Epithelial cell of prostate (primary cell): ENCODE measurements at regions not wholly inside any gene's neighbourhood (a gene's known extent, or its start where the extent isn't known, plus 50 kb on each side); places are given as distances from the start of the nearest gene placed in this dataset.

ENCODE experiments used
- DNase-seq: peaks from one replicate; pipeline ENCODE4 v3.0.0-alpha.2; 2011; ENCODE audit warnings: low read depth, low spot score
- H3K27ac ChIP-seq: fragments of 450-650 bp; 2 replicates; pipeline ENCODE4 v1.5.1; 2017; ENCODE audit warnings: mild to moderate bottlenecking

GRCh38 chr3:160622263-160623045, 54.5 kb upstream of the ARL14 start:
- no peak overlapping the region for H3K27ac ChIP-seq
- DNase-seq, result no peak

DNA sequence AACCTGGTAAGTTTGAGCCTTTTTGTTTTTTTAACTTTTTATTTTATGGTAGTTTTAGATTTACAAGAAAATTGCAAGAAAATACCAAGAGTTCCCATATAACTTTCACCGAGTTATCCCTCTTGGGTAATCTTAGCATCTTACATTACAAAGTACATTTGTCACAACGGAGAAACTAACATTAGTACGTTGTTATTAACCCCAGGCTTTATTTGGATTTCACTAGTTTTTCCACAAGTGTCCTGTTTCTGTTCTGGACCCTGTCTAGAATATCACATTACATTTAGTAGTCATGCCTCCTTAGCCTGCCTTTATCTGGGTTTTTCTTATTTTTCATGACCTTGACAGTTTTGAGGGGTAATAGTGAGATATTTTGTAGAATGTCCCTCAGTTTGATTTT, 53.5 kb upstream of the KPNA4 start:
- no peak for DNase-seq
- H3K27ac ChIP-seq, result no peak overlapping the region

GRCh38 chr3:160618363-160618762, 53.0 kb upstream of the KPNA4 start:
- DNase-seq, result no peak
- H3K27ac ChIP-seq, result no peak overlapping the region

DNA sequence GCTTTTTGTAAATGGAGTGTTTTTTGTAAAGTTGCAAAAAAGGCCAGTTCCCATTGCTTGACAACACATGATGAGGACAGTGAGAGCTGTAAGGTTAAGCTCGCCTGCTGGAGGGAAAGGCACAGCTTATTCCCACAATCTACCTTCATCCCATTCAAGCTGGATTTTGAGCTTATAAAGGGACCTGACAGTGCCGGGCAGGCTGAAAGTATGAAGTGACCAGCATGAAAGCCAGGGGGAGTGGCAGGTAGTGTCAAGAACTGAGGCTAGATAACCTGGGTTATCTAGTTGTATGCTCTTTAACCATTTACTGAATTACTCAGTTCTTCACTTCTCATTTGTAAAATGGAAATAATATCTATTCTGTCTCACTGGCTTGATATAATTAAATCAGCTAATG, 52.3 kb upstream of the KPNA4 start:
- H3K27ac ChIP-seq, result no peak overlapping the region
- no peak for DNase-seq

DNA sequence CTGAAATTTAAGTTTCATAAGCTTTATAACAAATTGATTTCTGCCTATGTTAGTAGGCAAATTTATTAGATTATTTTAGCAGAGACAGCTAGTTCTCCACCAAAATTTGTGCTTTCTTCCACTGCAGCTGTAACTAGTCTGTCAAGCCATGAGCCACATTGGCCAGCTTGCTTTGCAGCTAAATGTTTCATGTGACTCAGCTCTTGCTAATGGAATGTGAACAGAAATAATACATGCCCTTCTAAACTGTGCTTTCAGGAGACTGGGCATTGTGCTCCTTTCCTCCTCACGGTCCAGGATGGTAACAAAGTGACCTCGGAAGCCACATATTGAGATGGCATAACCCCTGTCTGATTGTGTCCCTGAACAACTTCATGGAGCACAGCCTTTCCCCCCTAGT, 51.3 kb upstream of the KPNA4 start:
- DNase-seq, result no peak
- peak overlapping the region; percentile 0 for H3K27ac ChIP-seq

DNA sequence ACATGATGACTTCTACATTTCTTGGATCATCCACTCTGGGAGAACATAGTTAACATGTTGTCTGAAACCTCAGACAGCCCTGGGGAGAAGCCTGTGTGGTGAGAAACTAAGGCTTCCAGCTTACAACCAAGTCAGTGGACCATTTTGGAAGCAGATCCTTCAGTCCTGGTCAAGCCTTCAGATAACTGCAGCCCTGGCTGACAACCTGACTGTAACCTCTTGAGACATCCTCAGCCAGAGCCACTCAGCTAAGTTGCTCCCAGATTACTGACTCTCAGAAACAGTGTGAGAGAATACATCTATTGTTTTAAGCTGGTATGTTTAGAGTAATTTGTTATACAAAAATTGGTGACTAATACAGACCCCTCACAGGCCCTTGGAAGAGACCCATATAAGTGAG, 50.9 kb upstream of the KPNA4 start:
- DNase-seq, result no peak

More for the DNA sequence above, 50.9 kb upstream of the KPNA4 start:
- peak overlapping the region; percentile 0 for H3K27ac ChIP-seq
